ENCODE measurements at regions not wholly inside any gene's neighbourhood (a gene's known extent, or its start where the extent isn't known, plus 50 kb on each side); places are given as distances from the start of the nearest gene placed in this dataset.

GRCh38 chr20:48307277-48307676 is 520.5 kb downstream of the PREX1 start:
- Histone ChIP-seq H3K27me3 (ENCODE audit: low read depth) (peaks cover 19% of the 10 kb centered on the region), H3K9me3 (replicated peaks) (no peaks in the 10 kb centered on the region), H3K27ac (replicated peaks) (no peak overlapping the region), H3K4me1 (no peaks in the 10 kb centered on the region), H3K36me3 (no peaks in the 10 kb centered on the region), H3K4me3 (no peak overlapping the region)
- intact Hi-C loops (cut with micrococcal nuclease), result no loop called here
- no peak for DNase-seq
- TF ChIP-seq, protein P1, sequence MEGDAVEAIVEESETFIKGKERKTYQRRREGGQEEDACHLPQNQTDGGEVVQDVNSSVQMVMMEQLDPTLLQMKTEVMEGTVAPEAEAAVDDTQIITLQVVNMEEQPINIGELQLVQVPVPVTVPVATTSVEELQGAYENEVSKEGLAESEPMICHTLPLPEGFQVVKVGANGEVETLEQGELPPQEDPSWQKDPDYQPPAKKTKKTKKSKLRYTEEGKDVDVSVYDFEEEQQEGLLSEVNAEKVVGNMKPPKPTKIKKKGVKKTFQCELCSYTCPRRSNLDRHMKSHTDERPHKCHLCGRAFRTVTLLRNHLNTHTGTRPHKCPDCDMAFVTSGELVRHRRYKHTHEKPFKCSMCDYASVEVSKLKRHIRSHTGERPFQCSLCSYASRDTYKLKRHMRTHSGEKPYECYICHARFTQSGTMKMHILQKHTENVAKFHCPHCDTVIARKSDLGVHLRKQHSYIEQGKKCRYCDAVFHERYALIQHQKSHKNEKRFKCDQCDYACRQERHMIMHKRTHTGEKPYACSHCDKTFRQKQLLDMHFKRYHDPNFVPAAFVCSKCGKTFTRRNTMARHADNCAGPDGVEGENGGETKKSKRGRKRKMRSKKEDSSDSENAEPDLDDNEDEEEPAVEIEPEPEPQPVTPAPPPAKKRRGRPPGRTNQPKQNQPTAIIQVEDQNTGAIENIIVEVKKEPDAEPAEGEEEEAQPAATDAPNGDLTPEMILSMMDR (IDR thresholded peaks at IDR 0.05; ENCODE audit: borderline replicate concordance), result no peak

- peaks cover 8% of the 10 kb centered on the region for H3K4me1 ChIP-seq
- intact Hi-C loops (cut with micrococcal nuclease), result no loop called here
- no peak for DNase-seq
Measured at GRCh38 chr20:48302844-48303542, 517.7 kb upstream of the SULF2 start.

DNA sequence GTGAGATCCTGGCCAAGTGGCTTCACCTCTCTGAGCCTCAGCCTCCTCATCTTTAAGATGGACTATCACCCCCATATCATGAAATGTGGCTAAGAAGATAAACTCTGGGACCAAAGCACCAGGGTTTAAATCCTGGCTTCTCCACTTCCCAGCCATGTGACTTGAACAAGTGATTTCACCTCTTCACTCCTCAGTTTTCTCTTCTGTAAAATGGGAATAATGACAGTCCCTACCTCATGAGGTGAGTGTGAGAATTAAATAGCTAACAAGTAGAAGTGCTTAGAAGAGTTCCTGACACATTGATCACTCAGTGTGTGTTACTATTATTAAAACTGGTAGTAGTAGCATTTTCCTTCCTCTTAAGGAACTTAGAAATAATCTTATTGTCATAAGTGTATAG is 516.9 kb upstream of the SULF2 start:
- Histone ChIP-seq H3K4me1 (peaks cover 8% of the 10 kb centered on the region), H3K27me3 (ENCODE audit: low read depth) (peaks cover 12% of the 10 kb centered on the region), H3K9me3 (replicated peaks) (peaks cover 10% of the 10 kb centered on the region), H3K27ac (replicated peaks) (no peak overlapping the region), H3K4me3 (no peak overlapping the region), H3K36me3 (no peaks in the 10 kb centered on the region)
- DNase-seq, result no peak
- TF ChIP-seq, protein P1 (IDR thresholded peaks at IDR 0.05; ENCODE audit: borderline replicate concordance), result no peak
- intact Hi-C loops (cut with micrococcal nuclease), result no loop called here

More at GRCh38 chr20:48302844-48303542, 517.7 kb upstream of the SULF2 start:
- H3K27ac ChIP-seq (replicated peaks), result no peak overlapping the region
- H3K4me3 ChIP-seq, result no peak overlapping the region
- H3K27me3 ChIP-seq (ENCODE audit: low read depth), result peaks cover 16% of the 10 kb centered on the region
- H3K36me3 ChIP-seq, result no peaks in the 10 kb centered on the region
- TF ChIP-seq, protein P1 (IDR thresholded peaks at IDR 0.05; ENCODE audit: borderline replicate concordance), result no peak
- peaks cover 4% of the 10 kb centered on the region for H3K9me3 ChIP-seq (replicated peaks)

DNA sequence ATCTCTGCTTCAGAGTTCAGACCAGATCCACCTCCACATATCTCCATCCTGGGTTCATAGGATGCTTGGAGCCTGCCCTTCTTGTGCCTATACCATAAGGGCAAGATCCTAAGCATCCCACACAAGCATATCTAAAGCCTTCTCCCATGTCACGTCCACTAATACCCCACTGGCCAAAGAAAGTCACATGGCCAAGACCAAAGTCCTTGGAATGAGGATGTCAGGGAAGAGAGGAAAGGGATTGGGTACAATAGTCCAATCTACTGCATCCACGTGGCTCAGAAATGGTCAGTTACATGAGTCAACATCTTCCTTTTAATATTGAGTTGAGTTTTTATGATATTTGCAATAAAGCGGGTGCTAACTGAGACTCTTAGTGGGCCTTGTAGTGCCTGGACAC is 515.9 kb upstream of the SULF2 start:
- TF ChIP-seq, protein P1 (IDR thresholded peaks at IDR 0.05; ENCODE audit: borderline replicate concordance), result no peak
- Histone ChIP-seq H3K9me3 (replicated peaks) (peaks cover 10% of the 10 kb centered on the region), H3K27me3 (ENCODE audit: low read depth) (peaks cover 10% of the 10 kb centered on the region), H3K4me3 (no peak overlapping the region), H3K36me3 (no peaks in the 10 kb centered on the region), H3K27ac (replicated peaks) (no peak overlapping the region), H3K4me1 (peaks cover 8% of the 10 kb centered on the region)
- DNase-seq, result no peak
- intact Hi-C loops (cut with micrococcal nuclease), result no loop called here

DNA sequence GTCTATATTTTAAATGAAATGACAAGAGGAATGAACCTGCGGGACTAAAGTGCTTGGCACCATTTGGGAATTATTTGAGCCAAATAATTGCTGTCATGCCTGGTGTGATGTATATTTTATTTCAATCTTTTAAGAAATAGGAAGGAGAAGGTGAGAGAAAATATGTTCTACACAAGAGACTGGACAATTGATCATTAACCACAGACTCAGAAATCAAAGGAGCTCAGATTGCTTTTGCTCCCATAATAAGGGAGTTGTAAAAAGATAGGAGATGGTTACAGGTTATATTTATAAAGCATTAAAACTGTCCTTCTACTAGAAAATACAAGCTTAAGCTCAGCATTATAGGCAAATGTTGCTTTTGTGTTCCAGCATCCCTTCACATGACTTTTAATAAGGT is 515.2 kb upstream of the SULF2 start:
- TF ChIP-seq, protein P1 (IDR thresholded peaks at IDR 0.05; ENCODE audit: borderline replicate concordance), result no peak
- H3K9me3 ChIP-seq (replicated peaks), result peaks cover 10% of the 10 kb centered on the region
- intact Hi-C loops (cut with micrococcal nuclease), result no loop called here
- no peak overlapping the region for H3K27ac ChIP-seq (replicated peaks)
- no peaks in the 10 kb centered on the region for H3K36me3 ChIP-seq
- H3K4me3 ChIP-seq, result no peak overlapping the region
- H3K27me3 ChIP-seq (ENCODE audit: low read depth), result peaks cover 10% of the 10 kb centered on the region
- DNase-seq, result no peak
- H3K4me1 ChIP-seq, result peaks cover 15% of the 10 kb centered on the region
